ENCODE measurements at regions not wholly inside any gene's neighbourhood (a gene's known extent, or its start where the extent isn't known, plus 50 kb on each side); places are given as distances from the start of the nearest gene placed in this dataset.

- no peak overlapping the region for H3K4me3 Mint-ChIP-seq
- intact Hi-C loops (cut with micrococcal nuclease) = no loop called here
- H3K27ac Mint-ChIP-seq = no peak overlapping the region
- no peaks in the 10 kb centered on the region for H3K27me3 Mint-ChIP-seq
- H3K4me1 Mint-ChIP-seq (ENCODE audit: low read depth) = no peaks in the 10 kb centered on the region
- H3K9me3 Mint-ChIP-seq = peaks cover 30% of the 10 kb centered on the region
- no peaks in the 10 kb centered on the region for H3K36me3 Mint-ChIP-seq (ENCODE audit: low read depth)
Observed at GRCh38 chr5:128637031-128637430, 99.0 kb upstream of the FBN2 start.

- no peaks in the 10 kb centered on the region for H3K36me3 Mint-ChIP-seq (ENCODE audit: low read depth)
- H3K4me1 Mint-ChIP-seq (ENCODE audit: low read depth) = no peaks in the 10 kb centered on the region
- no peaks in the 10 kb centered on the region for H3K27me3 Mint-ChIP-seq
- H3K9me3 Mint-ChIP-seq = peaks cover 7% of the 10 kb centered on the region
- H3K27ac Mint-ChIP-seq = no peak overlapping the region
- intact Hi-C loops (cut with micrococcal nuclease) = no loop called here
- H3K4me3 Mint-ChIP-seq = no peak overlapping the region
Observed at GRCh38 chr5:128641861-128642260, 103.8 kb upstream of the FBN2 start.

GRCh38 chr5:128644863-128645262, 106.8 kb upstream of the FBN2 start:
- no peaks in the 10 kb centered on the region for H3K4me1 Mint-ChIP-seq (ENCODE audit: low read depth)
- H3K27ac Mint-ChIP-seq = no peak overlapping the region
- no peaks in the 10 kb centered on the region for H3K27me3 Mint-ChIP-seq
- H3K36me3 Mint-ChIP-seq (ENCODE audit: low read depth) = no peaks in the 10 kb centered on the region
- no peak overlapping the region for H3K4me3 Mint-ChIP-seq
- intact Hi-C loops (cut with micrococcal nuclease) = no loop called here
- peaks cover 7% of the 10 kb centered on the region for H3K9me3 Mint-ChIP-seq

DNA sequence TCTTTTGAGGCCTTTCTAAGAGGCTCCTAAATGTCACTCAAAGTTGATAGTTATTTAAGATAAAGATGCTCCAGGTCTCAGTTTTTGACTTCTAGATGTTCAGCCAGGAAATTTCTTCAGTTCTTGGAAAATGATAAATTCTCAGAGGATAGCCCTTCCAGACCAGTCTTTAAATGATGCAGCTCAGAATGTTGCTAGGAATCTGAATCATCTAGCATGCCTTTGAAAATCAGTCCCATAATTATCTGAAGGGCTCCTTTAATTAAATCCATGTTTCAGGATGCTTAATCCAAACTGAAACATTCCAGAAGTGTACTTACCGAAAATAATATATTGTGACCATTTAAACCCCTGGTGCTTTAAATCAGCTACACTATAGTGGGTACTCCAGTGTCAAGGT, 107.5 kb upstream of the FBN2 start:
- Mint-ChIP-seq H3K4me1 (ENCODE audit: low read depth) (no peaks in the 10 kb centered on the region), H3K9me3 (peaks cover 3% of the 10 kb centered on the region), H3K36me3 (ENCODE audit: low read depth) (no peaks in the 10 kb centered on the region), H3K27ac (no peak overlapping the region), H3K27me3 (no peaks in the 10 kb centered on the region), H3K4me3 (no peak overlapping the region)
- intact Hi-C loops (cut with micrococcal nuclease) = no loop called here

- Mint-ChIP-seq H3K4me3 (no peak overlapping the region), H3K9me3 (no peaks in the 10 kb centered on the region), H3K4me1 (ENCODE audit: low read depth) (no peaks in the 10 kb centered on the region), H3K27me3 (no peaks in the 10 kb centered on the region), H3K27ac (no peak overlapping the region), H3K36me3 (ENCODE audit: low read depth) (no peaks in the 10 kb centered on the region)
- intact Hi-C loops (cut with micrococcal nuclease) = no loop called here
Observed at GRCh38 chr5:128646176-128646575, 108.1 kb upstream of the FBN2 start.

- H3K36me3 Mint-ChIP-seq (ENCODE audit: low read depth) = no peaks in the 10 kb centered on the region
- intact Hi-C loops (cut with micrococcal nuclease) = no loop called here
- no peaks in the 10 kb centered on the region for H3K4me1 Mint-ChIP-seq (ENCODE audit: low read depth)
- no peak overlapping the region for H3K4me3 Mint-ChIP-seq
- no peak overlapping the region for H3K27ac Mint-ChIP-seq
- no peaks in the 10 kb centered on the region for H3K27me3 Mint-ChIP-seq
- H3K9me3 Mint-ChIP-seq = peaks cover under 1% of the 10 kb centered on the region
Observed at GRCh38 chr5:128649192-128649591, 111.1 kb upstream of the FBN2 start.

GRCh38 chr5:128662997-128663396, 125.0 kb upstream of the FBN2 start:
- Mint-ChIP-seq H3K4me1 (ENCODE audit: low read depth) (no peaks in the 10 kb centered on the region), H3K27ac (no peak overlapping the region), H3K4me3 (no peak overlapping the region), H3K9me3 (no peaks in the 10 kb centered on the region), H3K27me3 (no peaks in the 10 kb centered on the region), H3K36me3 (ENCODE audit: low read depth) (no peaks in the 10 kb centered on the region)
- intact Hi-C loops (cut with micrococcal nuclease) = no loop called here

GRCh38 chr5:128665747-128666355, 127.8 kb upstream of the FBN2 start:
- Mint-ChIP-seq H3K9me3 (no peaks in the 10 kb centered on the region), H3K27ac (no peak overlapping the region), H3K4me3 (no peak overlapping the region), H3K36me3 (ENCODE audit: low read depth) (no peaks in the 10 kb centered on the region), H3K27me3 (no peaks in the 10 kb centered on the region), H3K4me1 (ENCODE audit: low read depth) (no peaks in the 10 kb centered on the region)
- intact Hi-C loops (cut with micrococcal nuclease) = no loop called here

- Mint-ChIP-seq H3K9me3 (no peaks in the 10 kb centered on the region), H3K27ac (no peak overlapping the region), H3K4me1 (ENCODE audit: low read depth) (no peaks in the 10 kb centered on the region), H3K27me3 (no peaks in the 10 kb centered on the region), H3K36me3 (ENCODE audit: low read depth) (no peaks in the 10 kb centered on the region), H3K4me3 (no peak overlapping the region)
- intact Hi-C loops (cut with micrococcal nuclease) = no loop called here
Observed at GRCh38 chr5:128667152-128667551, 129.1 kb upstream of the FBN2 start.

DNA sequence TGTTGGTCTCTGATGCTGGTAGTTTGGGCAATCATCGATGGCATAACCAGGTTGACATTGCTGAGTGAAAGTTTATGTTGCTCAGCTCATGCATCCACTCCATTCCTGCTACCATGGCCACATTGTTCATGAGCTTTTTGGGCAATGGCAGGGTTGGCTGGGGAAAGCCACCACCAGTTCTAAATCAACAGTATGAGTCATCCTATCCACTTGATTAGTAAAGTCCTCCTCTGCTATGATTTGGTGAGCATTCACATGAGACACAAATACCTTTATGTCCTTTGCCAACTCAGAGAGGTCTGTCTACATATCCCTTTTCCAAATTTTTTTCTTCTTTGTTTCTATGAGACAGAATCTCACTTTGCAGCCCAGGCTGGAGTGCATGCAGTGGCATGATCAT, 129.7 kb upstream of the FBN2 start:
- Mint-ChIP-seq H3K9me3 (no peaks in the 10 kb centered on the region), H3K4me1 (ENCODE audit: low read depth) (no peaks in the 10 kb centered on the region), H3K4me3 (no peak overlapping the region), H3K27me3 (no peaks in the 10 kb centered on the region), H3K36me3 (ENCODE audit: low read depth) (no peaks in the 10 kb centered on the region), H3K27ac (no peak overlapping the region)
- intact Hi-C loops (cut with micrococcal nuclease) = no loop called here

- intact Hi-C loops (cut with micrococcal nuclease) = no loop called here
- no peak overlapping the region for H3K4me3 Mint-ChIP-seq
- no peaks in the 10 kb centered on the region for H3K27me3 Mint-ChIP-seq
- H3K9me3 Mint-ChIP-seq = no peaks in the 10 kb centered on the region
- no peaks in the 10 kb centered on the region for H3K36me3 Mint-ChIP-seq (ENCODE audit: low read depth)
- no peaks in the 10 kb centered on the region for H3K4me1 Mint-ChIP-seq (ENCODE audit: low read depth)
- H3K27ac Mint-ChIP-seq = no peak overlapping the region
Observed at GRCh38 chr5:128668921-128669320, 130.9 kb upstream of the FBN2 start.

DNA sequence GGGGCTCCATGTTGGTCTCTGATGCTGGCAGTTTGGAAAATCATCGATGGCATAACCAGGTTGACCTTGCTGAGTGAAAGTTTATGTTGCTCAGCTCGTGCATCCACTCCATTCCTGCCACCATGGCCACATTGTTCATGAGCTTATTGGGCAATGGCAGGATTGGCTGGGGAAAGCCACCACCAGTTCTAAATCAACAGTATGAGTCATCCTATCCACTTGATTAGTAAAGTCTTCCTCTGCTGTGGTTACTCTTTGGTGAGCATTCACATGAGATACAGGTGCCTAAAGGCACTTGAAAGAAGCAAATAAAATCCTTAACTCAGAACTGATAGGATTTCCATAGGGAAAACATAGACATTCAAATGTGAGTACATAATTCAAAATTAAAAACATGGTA, 131.8 kb upstream of the FBN2 start:
- no peaks in the 10 kb centered on the region for H3K36me3 Mint-ChIP-seq (ENCODE audit: low read depth)
- intact Hi-C loops (cut with micrococcal nuclease) = loop anchor here (10.0 kb wide), 2 partner anchors 925 to 1105 kb away; no protein-coding TSS in a partner anchor
- H3K27me3 Mint-ChIP-seq = no peaks in the 10 kb centered on the region

DNA sequence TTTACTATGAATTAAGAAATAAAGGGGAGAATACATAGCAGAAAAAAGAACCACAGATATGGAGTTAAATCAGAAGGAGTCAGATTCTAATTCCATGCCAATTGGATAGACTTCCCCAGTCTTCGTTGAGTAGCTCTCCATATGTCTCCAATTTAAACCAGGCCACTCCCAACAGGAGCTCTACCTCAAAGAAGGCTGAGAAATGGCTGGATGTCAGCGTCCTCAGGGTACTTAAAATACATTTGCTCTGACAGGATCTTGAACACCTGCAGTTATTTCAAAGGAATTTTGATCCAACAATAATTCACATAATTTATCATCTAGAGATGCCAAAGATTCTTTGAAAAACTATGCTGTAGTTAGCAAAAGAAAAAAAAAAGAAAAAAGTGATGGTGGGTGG, 133.9 kb upstream of the FBN2 start:
- Mint-ChIP-seq H3K4me1 (ENCODE audit: low read depth) (no peaks in the 10 kb centered on the region), H3K27ac (no peak overlapping the region), H3K4me3 (no peak overlapping the region), H3K27me3 (no peaks in the 10 kb centered on the region), H3K36me3 (ENCODE audit: low read depth) (no peaks in the 10 kb centered on the region), H3K9me3 (no peaks in the 10 kb centered on the region)
- intact Hi-C loops (cut with micrococcal nuclease) = loop anchor here (10.0 kb wide), 2 partner anchors 927 to 1107 kb away; no protein-coding TSS in a partner anchor

More for the DNA sequence above, 131.8 kb upstream of the FBN2 start:
- Mint-ChIP-seq H3K9me3 (no peaks in the 10 kb centered on the region), H3K4me3 (no peak overlapping the region), H3K4me1 (ENCODE audit: low read depth) (no peaks in the 10 kb centered on the region), H3K27ac (no peak overlapping the region)

GRCh38 chr5:128673000-128673399, 135.0 kb upstream of the FBN2 start:
- Mint-ChIP-seq H3K27ac (no peak overlapping the region), H3K36me3 (ENCODE audit: low read depth) (no peaks in the 10 kb centered on the region), H3K27me3 (no peaks in the 10 kb centered on the region), H3K4me3 (no peak overlapping the region), H3K4me1 (ENCODE audit: low read depth) (no peaks in the 10 kb centered on the region), H3K9me3 (no peaks in the 10 kb centered on the region)
- intact Hi-C loops (cut with micrococcal nuclease) = loop anchor here (10.0 kb wide), 2 partner anchors 928 to 1108 kb away; no protein-coding TSS in a partner anchor

GRCh38 chr5:128673411-128673957, 135.4 kb upstream of the FBN2 start:
- H3K9me3 Mint-ChIP-seq = no peaks in the 10 kb centered on the region
- no peaks in the 10 kb centered on the region for H3K27me3 Mint-ChIP-seq
- no peak overlapping the region for H3K27ac Mint-ChIP-seq
- no peaks in the 10 kb centered on the region for H3K4me1 Mint-ChIP-seq (ENCODE audit: low read depth)
- intact Hi-C loops (cut with micrococcal nuclease) = loop anchor here (10.0 kb wide), 2 partner anchors 929 to 1109 kb away; no protein-coding TSS in a partner anchor
- no peak overlapping the region for H3K4me3 Mint-ChIP-seq
- no peaks in the 10 kb centered on the region for H3K36me3 Mint-ChIP-seq (ENCODE audit: low read depth)

Data from dendritic cell treated with granulocyte-macrophage colony-stimulating factor and Interleukin-4, amounts not matched to agents 40 ng/mL and 50 ng/mL, for 4 days (primary cell).